Testis (tissue), 2 donors: ENCODE measurements at regions not wholly inside any gene's neighbourhood (a gene's known extent, or its start where the extent isn't known, plus 50 kb on each side); places are given as distances from the start of the nearest gene placed in this dataset.

Experiments
- DNase-seq: peaks from one replicate; pipeline ENCODE4 v3.0.0-alpha.2; 2019
- H3K27ac ChIP-seq, 2 donors: fragments of 200-600 bp; sonication (generic); one replicate each; pipeline ENCODE4 v1.5.1; 2019
- H3K27me3 ChIP-seq: fragments of 200-600 bp; sonication (generic); one replicate; pipeline ENCODE4 v1.5.1; 2019
- H3K36me3 ChIP-seq: fragments of 200-600 bp; sonication (generic); one replicate; pipeline ENCODE4 v1.5.1; 2017; ENCODE audit warnings: low read depth; ENCODE audit errors: missing control alignments
- H3K4me1 ChIP-seq: fragments of 200-600 bp; sonication (generic); one replicate; pipeline ENCODE4 v1.5.1; 2019
- H3K4me3 ChIP-seq, 2 donors: fragments of 200-600 bp; sonication (generic); one replicate each; pipeline ENCODE4 v1.5.1; 2017 to 2019
- H3K9me3 ChIP-seq: fragments of 200-600 bp; sonication (generic); one replicate; pipeline ENCODE4 v1.5.1; 2017
- POLR2A ChIP-seq: fragments of 450-650 bp; IDR thresholded peaks from one replicate; pipeline ENCODE4 v1.6.1; 2017; ENCODE audit warnings: antibody characterized with exemption, mild to moderate bottlenecking, moderate library complexity
- WGBS, 2 donors: methylation state at CpG; one replicate each; pipeline ENCODE4 v1.1.5; 2018; 5-methylcytosine and 5-hydroxymethylcytosine counted together
- intact Hi-C: fragments of 100-400 bp; cut with DNase I; formaldehyde crosslinking; loops from one replicate; pipeline ENCODE4 v1.15.1; 2023; ENCODE audit warnings: low total_unique reads
- TF ChIP-seq, protein P1 (sequence below), 3 experiments: fragments of 450-650 bp in 2 of 3; fragments of 200-600 bp in 1 of 3; sonication (generic) in 1 of 3; IDR thresholded peaks; one replicate each; pipeline ENCODE4 v1.5.1; 2016 to 2019; ENCODE audit warnings: antibody characterized with exemption in 3 of 3, mild to moderate bottlenecking in 2 of 3, moderate library complexity in 1 of 3

DNA sequence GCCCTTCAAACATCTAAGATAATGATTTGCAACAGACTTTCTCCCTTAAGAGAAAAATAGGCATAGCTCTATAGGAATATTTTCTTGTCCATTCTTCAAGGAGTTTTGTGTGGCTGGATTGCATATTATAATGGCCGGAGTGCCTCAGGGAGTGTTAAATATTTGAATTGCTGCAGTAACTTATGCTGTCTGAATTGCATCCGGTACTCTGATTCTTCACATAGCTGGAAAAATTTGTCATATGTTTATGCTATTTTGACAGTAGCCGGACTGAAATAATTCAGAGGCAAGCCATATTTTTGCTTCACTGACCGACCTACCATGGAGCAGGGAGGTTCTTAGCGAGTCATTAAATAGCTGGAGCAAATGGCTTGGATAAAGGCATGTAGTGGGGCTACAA lies 621.0 kb downstream of the ACTL7B start:
- no peaks in the 10 kb centered on the region for H3K9me3 ChIP-seq
- no peaks in the 10 kb centered on the region for H3K36me3 ChIP-seq
- intact Hi-C loops: no loop called here
- no peak overlapping the region for H3K4me3 ChIP-seq
- DNase-seq: no peak
- H3K27me3 ChIP-seq: no peaks in the 10 kb centered on the region
- TF ChIP-seq, protein P1, sequence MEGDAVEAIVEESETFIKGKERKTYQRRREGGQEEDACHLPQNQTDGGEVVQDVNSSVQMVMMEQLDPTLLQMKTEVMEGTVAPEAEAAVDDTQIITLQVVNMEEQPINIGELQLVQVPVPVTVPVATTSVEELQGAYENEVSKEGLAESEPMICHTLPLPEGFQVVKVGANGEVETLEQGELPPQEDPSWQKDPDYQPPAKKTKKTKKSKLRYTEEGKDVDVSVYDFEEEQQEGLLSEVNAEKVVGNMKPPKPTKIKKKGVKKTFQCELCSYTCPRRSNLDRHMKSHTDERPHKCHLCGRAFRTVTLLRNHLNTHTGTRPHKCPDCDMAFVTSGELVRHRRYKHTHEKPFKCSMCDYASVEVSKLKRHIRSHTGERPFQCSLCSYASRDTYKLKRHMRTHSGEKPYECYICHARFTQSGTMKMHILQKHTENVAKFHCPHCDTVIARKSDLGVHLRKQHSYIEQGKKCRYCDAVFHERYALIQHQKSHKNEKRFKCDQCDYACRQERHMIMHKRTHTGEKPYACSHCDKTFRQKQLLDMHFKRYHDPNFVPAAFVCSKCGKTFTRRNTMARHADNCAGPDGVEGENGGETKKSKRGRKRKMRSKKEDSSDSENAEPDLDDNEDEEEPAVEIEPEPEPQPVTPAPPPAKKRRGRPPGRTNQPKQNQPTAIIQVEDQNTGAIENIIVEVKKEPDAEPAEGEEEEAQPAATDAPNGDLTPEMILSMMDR (IDR thresholded peaks at IDR 0.05): no peak
- no peak for TF ChIP-seq POLR2A
- H3K27ac ChIP-seq: no peak overlapping the region
- 90 to 95% methylated on average over 5 of the region's 5 CpGs for WGBS, 2 donors
- no peaks in the 10 kb centered on the region for H3K4me1 ChIP-seq

DNA sequence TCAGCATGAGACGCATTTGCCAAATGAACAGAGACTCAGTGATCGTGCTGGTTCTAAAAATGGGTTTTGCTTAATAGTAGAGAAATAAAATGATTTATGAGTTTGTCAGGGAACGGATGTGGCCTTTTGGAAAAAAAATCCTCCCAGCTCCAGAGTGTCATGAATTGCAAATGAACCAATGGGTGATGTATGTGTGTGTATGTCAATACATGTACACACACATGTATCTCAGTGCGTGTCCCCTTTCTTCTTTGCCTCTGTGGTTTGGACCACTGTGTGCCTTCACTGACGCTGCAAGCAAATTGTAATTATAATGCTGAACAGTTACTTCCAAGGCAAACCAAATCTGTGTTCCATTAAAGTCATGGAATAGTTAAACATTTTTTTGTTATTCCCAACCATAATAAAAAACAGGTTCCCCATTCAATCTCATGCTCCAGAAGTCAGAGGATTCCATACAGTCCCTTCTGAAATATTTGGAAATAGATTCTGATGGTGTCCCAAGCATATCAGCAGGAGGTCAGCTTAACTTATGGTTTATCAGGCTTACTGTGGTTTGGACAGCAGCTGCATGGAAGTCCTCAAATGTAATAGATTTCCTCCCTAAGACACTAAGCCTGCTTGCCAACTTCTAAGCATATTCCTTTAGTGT lies 630.5 kb downstream of the ACTL7B start:
- no peak overlapping the region for H3K27ac ChIP-seq
- peaks cover 2% of the 10 kb centered on the region for H3K4me1 ChIP-seq
- no peaks in the 10 kb centered on the region for H3K36me3 ChIP-seq
- intact Hi-C loops: no loop called here
- no peak overlapping the region for H3K4me3 ChIP-seq
- TF ChIP-seq, protein P1 (IDR thresholded peaks at IDR 0.05): no peak
- no peaks in the 10 kb centered on the region for H3K27me3 ChIP-seq
- no peak for DNase-seq
- WGBS, 2 donors: 82 to 87% methylated on average over 5 of the region's 5 CpGs
- no peaks in the 10 kb centered on the region for H3K9me3 ChIP-seq

DNA sequence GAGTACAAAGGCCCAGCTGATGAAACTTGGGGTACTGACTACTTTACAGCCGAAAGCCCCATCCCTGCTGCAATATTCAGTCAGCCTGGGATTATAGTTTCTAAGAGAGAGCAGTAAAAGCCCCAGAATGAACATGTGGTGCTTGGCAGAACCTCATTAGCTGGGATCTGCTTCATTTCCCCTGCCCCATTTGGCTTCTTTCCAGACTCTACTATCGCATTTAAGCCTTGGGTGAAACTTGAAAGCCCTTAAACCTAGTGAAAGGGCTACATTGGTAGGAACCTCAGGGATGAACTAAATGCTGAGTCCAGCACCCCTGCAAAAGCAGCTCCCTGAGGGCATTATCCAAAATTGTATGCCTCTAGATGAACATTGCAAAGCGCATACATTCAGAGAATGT lies 631.1 kb downstream of the ACTL7B start:
- DNase-seq: no peak
- Histone ChIP-seq H3K36me3 (no peaks in the 10 kb centered on the region), H3K4me3 (no peak overlapping the region), H3K9me3 (no peaks in the 10 kb centered on the region), H3K4me1 (peaks cover 2% of the 10 kb centered on the region), H3K27me3 (no peaks in the 10 kb centered on the region), H3K27ac (no peak overlapping the region)
- intact Hi-C loops: no loop called here
- 73 to 77% methylated on average over 3 of the region's 3 CpGs for WGBS, 2 donors
- TF ChIP-seq, protein P1 (IDR thresholded peaks at IDR 0.05): no peak

DNA sequence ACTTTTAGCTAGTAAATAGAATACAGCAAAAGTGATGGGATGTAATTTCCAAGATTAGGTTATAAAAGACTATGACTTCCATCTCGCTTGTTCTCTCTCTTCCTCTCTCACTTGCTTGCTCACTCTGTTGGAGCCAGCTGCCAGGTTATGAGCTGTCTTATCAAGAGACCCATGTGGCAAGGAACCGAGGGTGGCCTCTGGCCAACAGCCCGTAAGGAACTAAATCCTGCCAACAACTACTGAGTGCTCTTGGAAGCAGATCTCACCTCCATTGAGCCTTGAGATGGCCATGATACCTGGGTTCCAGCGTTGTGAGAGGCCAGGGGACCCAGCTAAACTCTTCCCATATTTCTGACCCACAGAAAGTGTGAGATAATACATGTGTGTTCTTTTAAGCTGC lies 636.1 kb downstream of the ACTL7B start:
- WGBS, 2 donors: 81 to 82% methylated on average over 4 of the region's 4 CpGs
- no peak overlapping the region for H3K27ac ChIP-seq
- H3K9me3 ChIP-seq: no peaks in the 10 kb centered on the region
- intact Hi-C loops: no loop called here
- no peaks in the 10 kb centered on the region for H3K27me3 ChIP-seq
- peaks cover 2% of the 10 kb centered on the region for H3K4me1 ChIP-seq
- DNase-seq: no peak
- no peaks in the 10 kb centered on the region for H3K36me3 ChIP-seq
- no peak overlapping the region for H3K4me3 ChIP-seq
- TF ChIP-seq, protein P1 (IDR thresholded peaks at IDR 0.05): no peak
- TF ChIP-seq POLR2A: no peak
